ENCODE measurements at regions not wholly inside any gene's neighbourhood (a gene's known extent, or its start where the extent isn't known, plus 50 kb on each side); places are given as distances from the start of the nearest gene placed in this dataset.
"Not testable (repeated sequence)": the region's sequence is repeated elsewhere in the genome, so short reads cannot be mapped to it uniquely, and the experiment has no call there.

DNA sequence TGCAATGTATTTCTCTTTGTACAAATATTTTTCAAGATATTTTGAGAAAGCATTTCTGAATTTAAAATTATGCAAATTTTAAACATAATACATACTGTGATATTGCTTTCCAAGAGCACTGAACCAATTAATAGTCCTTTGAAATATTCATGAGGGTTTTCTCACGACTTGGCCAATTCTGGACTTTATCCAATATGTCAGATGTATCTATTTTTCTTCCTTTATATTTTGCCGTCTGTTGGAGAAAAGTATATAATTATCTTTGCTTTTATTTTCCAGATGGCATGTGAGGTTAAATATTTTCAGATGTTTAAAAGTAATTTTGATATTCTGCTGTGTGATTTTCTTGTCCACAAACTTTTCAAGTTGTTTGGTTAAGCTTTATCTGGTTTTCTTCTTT, 378.9 kb downstream of the SLCO4C1 start:
- DNase-seq = no peak

DNA sequence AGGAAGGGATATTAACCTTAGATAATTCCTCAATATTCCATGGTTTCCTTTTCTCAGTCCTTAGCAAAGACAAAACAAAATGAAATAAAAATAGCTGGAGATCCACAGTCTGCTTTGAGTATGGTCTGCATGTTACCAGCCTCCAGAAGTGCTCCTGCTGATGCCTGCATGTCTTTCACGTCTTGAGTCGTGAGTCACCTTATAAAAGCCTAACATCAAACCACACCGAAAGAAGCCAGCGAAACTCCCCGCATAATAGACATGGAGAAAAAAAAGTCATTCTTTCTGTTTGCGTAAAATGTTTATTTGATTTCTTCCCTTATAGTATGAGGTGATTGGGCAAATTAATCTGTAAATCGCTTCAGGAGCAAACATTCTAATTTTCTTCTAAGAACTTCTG, 380.5 kb downstream of the SLCO4C1 start:
- DNase-seq = no peak

DNA sequence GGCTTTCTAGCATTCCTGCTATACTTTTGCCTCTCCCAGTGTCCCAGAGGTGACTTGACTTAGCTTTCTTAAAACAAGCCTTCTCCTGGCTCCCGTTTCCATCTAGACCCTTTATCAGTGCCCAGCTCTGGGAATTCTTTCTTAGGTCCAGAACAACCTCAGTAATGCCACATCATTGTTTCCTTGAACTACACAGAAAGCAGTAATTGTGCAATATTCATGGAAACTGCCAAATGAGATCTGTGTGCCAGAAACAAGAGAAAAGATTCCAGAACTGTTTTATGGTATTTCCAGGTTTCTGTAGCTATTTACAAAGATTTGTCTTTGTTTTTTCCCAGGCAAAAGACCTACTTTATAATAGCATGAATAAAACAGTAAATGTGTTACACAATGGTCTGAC, 391.3 kb downstream of the SLCO4C1 start:
- no peak for DNase-seq

DNA sequence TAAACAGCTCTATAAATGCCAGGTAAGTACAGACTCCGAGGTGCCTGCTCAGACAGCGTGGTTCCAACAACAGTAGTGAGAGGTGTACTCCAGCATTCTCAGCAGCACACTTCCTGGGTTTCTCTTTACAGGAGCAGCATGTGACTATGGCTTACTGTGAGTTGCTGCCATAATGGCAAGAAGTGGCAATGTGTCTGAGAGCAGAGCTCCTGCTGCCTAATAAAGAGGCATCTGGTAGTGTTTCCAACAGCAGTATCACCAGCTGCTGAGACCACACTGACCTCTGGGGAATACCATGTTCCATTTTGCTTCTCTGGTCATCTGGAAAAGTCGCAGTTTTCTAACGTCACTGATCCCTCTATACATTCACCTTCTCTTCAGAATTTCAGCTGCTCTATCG, 398.2 kb downstream of the SLCO4C1 start:
- DNase-seq = no peak

GRCh38 chr5:101894985-101895384, 401.1 kb downstream of the SLCO4C1 start:
- no peak for DNase-seq

GRCh38 chr5:101878190-101878589, 417.9 kb downstream of the SLCO4C1 start:
- DNase-seq = no peak

- no peak for DNase-seq
These were observed 418.6 kb downstream of the SLCO4C1 start for GRCh38 chr5:101877451-101877850.

DNA sequence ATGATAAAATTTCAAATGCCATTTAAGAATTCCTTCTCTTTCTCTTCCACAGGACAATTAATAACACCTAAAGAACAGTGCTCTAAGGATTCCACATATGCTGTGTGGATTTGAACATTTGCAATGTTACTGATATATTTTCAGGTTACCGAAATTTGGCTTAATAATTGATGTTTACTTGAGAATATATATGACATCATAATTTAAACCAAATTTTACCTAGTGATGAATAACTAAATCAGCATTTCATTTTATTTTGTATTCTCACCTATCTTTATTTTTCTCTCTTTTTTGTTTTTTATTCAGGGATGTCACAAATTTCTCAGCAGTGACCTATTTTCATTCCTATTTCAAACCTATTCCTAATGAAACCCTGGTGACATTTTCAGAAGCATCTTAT, 429.6 kb downstream of the SLCO4C1 start:
- no peak for DNase-seq

DNA sequence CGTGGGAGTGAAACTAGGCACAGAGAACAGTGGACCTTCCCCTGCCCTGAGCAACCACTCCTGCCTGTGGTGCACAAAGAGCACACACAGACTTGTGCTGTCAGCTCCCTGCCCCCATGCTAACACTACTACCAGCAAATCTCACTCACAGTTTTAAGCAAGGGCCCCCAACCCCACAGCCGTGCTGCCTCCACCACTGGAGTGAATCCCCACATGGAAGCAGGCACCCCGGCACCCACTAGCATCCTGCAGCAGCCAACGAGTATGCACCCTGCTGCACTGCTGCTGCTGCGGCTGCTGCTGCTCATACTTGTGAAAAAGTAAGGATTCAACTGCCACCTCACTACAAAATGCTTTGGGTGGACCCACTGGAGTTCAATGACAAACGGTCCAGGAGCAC, 435.5 kb downstream of the SLCO4C1 start:
- no peak for DNase-seq

DNA sequence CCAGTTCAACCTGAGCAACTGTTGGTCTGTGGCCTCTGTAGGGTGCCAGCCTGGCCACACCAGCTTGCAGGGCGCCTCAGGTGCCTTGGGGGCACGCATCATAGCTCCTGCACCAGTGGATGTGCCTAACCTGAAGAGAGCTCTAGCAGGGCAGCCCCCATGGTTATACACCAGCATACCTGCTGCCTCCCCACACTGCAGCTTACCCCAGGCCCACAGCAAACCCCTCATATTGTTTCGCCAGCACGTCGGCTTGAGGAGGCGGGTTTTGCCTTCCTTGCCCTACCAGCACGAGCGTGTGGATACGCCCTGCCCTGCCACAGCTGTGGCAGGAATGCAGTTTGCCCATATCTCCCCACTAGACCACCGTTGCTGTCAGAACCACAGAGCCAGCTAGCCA, 435.9 kb downstream of the SLCO4C1 start:
- no peak for DNase-seq

- DNase-seq = no peak
These were observed 449.6 kb downstream of the SLCO4C1 start for GRCh38 chr5:101846496-101846895.

GRCh38 chr5:101843055-101843454, 453.0 kb downstream of the SLCO4C1 start:
- no peak for DNase-seq

- DNase-seq = no peak
These were observed 457.6 kb downstream of the SLCO4C1 start for GRCh38 chr5:101838435-101838834.

DNA sequence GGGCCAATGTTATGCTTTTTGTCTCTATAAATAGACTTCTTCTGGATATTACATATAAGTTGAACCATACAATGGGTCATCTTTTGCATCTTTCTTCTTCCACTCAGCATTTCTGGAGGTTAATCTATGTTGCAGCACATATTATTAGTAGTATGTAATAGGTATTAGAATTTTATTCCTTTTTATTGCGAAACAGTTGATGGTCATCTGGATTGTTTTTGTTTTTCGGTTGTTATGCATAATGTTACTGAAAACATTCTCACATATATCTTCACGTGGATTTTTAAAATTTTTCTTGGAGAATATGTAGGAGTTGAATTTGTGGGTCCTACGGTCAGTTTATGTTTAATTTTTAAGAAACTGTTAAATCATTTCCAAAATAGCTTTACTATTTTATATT, 466.8 kb downstream of the SLCO4C1 start:
- no peak for DNase-seq

DNA sequence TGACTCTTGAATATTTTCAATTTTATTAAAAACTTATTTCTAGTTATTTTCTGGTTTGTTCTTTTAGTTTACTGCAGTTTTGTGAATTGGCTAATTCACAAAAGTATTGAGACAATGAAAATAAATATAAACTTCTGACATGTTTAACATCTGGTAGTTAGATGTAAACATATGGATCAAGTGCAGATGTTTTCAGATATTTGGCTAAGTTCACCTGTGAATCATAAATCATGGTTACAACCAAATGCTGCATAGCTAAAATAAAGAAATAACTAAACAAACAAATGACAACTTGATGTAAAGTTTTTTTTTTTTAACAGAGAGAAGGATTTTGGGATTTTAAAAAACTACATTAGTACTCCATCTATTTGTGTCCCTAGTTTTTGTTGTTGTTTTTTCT, 484.6 kb downstream of the SLCO4C1 start:
- no peak for DNase-seq

- no peak for DNase-seq
These were observed 489.7 kb downstream of the SLCO4C1 start for GRCh38 chr5:101806410-101806809.

DNA sequence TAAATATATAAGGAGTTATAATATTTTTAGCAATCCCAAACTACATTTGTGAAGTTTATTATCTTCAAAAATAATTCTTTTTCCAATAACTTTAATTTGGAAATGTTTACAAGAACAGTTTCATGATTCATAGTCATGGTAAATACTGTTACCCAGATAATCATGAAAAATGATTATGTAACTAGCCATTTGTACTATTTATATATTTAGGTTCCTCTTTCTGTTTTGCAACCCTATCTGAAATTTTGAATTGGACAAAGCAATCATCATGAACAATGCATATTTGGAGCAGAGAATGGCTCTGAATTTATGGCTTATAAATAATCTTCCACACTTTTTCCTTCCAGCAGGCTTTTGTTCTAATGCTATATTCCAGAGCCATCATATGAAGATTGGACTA, 499.7 kb downstream of the SLCO4C1 start:
- no peak for DNase-seq

- DNase-seq = no peak
These were observed 507.3 kb downstream of the SLCO4C1 start for GRCh38 chr5:101788797-101789196.

DNA sequence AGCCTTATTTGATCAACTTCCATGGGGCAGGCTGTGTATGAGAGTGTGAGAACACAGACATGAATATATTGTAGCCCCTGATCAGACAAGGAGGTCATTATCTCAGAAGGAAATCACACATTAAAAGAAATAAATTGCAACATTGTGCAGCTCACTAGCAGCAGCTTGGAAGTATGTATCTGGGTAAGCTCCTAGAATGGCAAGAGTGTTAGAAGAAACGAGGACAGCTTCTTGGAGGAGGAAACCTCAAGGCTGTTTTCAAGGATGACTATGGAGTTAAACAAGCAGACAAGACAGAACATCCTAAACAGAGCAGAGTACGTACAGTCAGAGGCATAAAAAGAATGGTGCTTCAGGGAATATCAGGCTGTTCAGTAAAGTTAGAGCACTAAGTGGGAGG, 511.0 kb downstream of the SLCO4C1 start:
- no peak for DNase-seq

DNA sequence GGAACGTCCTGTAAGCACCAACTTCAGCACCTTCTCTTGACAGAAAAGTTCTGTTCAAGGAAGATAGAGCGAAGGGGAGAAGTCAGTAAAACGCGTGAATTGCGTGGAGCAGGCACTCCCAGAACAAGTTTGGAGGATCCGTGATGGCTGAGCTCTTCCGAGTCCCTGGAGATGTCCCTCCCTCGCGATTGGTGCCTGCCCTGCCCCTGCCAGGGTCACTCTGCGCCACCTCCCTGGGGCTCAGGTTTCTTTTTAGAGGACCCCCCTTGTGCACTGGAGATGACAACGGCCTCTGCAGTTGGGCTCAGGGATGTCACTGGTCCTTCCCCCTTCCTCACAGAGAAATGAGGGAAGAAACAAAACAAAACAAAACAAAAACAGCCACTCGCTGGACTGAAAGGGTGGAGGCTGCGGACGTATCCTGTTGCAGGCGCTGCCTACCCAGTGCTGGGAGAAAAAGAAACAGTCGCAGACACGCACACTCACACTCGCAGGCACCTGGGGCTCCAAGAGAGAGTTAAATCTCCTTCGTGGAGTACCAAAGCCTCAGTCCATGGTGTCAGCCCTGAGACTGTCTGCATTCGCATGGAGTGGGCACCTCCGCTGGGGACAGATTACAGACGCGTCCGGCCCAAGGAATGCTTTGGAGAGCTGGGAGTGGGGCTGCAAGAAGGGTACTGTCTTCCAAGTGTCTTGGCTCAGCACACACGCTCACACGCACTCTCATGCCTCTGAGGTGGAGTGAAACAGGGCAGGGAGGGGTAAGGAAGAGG, 512.7 kb downstream of the SLCO4C1 start:
- DNase-seq = no peak

GRCh38 chr5:101782352-101783103, 513.6 kb downstream of the SLCO4C1 start:
- DNase-seq = no peak

DNA sequence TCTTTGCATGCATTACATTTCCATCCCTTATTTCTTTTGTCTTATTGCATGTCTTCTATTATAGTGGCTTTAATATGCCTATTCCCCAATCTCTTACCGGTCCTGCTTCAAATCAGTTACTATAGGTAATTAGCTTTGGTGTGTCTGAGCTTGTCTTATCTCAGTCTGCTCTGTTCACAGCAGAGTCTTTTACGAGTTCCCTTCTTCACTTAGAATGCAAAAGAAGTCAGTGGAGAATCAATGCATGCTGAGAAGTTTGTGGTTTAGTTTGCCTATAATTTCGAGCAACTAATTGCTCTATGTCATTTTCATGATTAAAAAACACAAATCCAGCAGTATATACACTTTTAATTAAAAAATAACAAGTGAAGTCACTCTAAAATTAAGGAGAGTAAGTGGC, 545.0 kb downstream of the SLCO4C1 start:
- no peak for DNase-seq

- not testable (repeated sequence) for DNase-seq
These were observed 553.1 kb downstream of the SLCO4C1 start for GRCh38 chr5:101743000-101743399.

GRCh38 chr5:101728933-101729332, 567.2 kb downstream of the SLCO4C1 start:
- no peak for DNase-seq

- DNase-seq = no peak
These were observed 574.5 kb downstream of the SLCO4C1 start for GRCh38 chr5:101721543-101721942.

All from activated CD4-positive, alpha-beta T cell treated with anti-CD3 and anti-CD28 coated beads, Interleukin-2, amount 50 U/mL, for 16 hours (primary cell).